ENCODE measurements at regions not wholly inside any gene's neighbourhood (a gene's known extent, or its start where the extent isn't known, plus 50 kb on each side); places are given as distances from the start of the nearest gene placed in this dataset.
"Not testable (repeated sequence)": the region's sequence is repeated elsewhere in the genome, so short reads cannot be mapped to it uniquely, and the experiment has no call there.

GRCh38 chr9:43139878-43140608 lies 956.6 kb downstream of the SPATA31A6 start:
- not testable (repeated sequence) for TF ChIP-seq HNF4G (IDR thresholded peaks at IDR 0.05); HNF4A (conservative IDR thresholded peaks at IDR 0.05); EGR1 (IDR thresholded peaks at IDR 0.05; ENCODE audit: low read depth in 2 of 2); YY1 (IDR thresholded peaks at IDR 0.05); REST (IDR thresholded peaks at IDR 0.05); CTCF (IDR thresholded peaks at IDR 0.05; ENCODE audit: low read depth, low read length, missing input control); TAF1 (conservative IDR thresholded peaks at IDR 0.05); JUND (IDR thresholded peaks at IDR 0.05); ZBTB33 (IDR thresholded peaks at IDR 0.05); ATF3 (IDR thresholded peaks at IDR 0.05)
